GM11168 (cell line): ENCODE measurements at regions not wholly inside any gene's neighbourhood (a gene's known extent, or its start where the extent isn't known, plus 50 kb on each side); places are given as distances from the start of the nearest gene placed in this dataset.

Experiments used
- in situ Hi-C: fragments of 300-500 bp; cut with MboI; formaldehyde crosslinking; loops from one replicate; pipeline ENCODE4 v1.12.0; 2022; ENCODE audit warnings: low sequenced_read_pairs; ENCODE audit not compliant: unreplicated experiment

DNA sequence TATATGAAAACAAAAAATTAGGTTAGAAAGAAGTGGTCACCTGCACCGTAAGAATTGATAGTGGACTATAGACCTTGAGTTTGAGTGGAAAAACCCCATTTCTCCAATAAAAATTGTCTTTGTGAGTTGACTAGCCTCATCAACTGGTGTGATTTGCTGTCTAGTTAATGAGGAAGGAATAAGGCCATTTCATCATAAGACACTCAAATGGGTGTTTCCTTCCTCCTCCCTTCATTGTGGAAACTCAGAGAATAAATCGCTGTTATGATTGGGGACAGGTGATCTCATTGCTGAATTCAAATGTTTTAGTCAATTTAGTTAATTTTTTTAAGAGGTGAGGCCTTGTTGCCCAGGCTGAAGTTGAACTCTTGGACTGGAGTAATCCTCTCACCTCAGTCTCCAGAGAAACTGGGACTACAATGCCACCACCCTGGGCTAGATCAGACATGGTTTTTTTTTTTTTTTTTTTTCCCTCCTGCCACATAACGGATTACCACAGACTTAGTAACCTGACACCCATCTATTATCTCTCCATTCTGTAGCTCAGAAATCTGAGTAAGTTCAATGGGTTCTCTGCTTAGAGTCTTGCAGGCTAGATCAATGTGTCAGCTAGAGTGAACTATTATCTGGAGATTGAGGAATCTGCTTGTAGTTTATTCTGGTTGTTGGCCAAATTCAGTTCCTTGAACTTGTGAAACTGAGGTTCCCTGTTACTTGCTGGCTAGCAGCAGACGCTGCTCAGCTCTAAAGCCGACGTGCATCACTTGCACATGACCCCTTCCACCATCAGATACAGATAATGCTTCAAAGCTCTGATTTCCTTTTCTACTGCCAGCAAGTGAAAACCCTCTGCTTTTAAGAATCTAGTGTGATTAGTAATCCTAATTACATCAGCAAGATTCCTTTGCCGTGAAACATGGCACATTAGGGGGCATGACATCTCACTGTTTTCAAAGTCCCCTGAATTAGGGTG, 663.8 kb upstream of the CDH9 start:
- in situ Hi-C loops = no loop called here

DNA sequence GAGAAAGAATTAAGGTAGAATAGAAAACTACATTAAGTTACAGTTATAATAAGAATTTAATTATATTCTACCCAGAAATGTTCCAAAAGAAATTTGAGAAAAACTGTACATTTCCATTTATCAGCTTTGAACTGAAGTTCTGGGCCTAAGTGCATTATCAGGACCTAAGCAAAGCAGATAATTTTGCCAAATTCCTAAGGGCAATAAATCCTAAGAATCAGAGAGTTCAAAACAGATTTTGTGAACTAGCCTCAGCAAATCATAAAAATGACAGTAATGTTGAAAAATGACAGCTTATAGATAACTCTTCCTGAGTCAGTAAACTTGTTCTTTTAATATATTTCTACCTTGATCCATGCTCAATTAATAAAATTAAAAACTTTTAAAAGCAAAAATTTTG, 662.1 kb upstream of the CDH9 start:
- in situ Hi-C loops = no loop called here

DNA sequence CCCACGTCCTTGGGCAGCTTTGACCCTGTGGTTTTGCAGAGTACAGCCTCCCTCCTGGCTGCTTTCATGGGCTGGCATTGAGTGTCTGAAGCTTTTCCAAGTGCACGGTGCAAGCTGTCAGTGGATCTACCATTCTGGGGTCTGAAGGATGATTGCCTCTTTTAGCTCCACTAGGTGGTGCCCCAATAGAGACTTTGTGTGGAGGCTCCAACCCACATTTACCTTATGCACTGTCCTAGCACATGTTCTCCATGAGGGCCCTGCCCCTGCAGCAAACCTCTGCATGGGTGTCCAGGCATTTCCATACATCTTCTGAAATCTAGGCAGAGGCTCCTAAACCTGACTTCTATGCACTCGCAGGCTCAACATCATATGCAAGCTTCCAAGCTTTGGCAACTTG, 644.2 kb upstream of the CDH9 start:
- in situ Hi-C loops = no loop called here

DNA sequence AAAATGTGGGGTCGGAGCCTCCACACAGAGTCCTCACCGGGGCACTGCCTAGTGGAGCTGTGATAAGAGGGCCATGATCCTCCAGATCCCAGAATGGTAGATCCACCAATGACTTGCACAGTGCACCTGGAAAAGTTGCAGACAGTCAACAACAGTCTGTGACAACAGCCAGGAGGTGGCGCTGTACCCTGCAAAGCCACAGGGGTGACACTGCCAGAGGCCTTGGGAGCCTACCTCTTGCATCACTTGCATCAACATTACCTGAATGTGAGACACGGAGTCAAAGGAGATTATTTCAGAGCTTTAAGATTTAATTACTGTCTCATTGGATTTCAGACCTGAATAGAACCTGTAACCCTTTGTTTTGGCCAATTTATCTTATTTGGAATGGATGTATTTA, 614.1 kb upstream of the CDH9 start:
- in situ Hi-C loops = no loop called here

DNA sequence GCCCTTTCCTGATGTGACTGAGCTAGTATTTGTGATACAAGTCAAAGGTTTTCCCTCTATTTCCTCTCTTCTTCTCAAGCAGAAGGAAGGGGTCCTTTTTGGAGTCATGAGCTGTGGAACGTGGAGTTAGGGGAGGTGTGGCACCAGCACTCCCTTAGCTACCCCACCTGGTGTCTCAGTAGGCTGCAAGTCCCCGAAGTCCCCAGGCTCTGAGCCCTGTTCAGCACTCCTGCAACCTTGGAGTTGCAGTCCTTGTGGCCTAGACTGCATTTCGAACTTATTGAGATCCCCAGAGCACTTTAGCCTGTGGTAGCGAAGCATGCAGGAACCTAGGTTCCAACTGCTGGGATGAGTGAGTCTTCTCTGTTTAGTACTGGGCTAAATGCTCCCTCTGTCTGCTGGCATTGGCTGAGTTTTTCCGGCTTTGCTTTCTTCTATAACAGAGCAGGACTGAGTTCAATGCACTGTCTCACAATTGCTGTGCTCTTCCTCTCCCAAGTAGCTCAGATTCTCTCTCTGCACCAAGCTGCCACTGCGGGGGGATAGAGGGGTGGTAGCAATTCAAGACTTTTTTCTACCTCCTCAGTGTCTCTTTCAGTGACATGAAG, 600.7 kb upstream of the CDH9 start:
- in situ Hi-C loops = no loop called here

DNA sequence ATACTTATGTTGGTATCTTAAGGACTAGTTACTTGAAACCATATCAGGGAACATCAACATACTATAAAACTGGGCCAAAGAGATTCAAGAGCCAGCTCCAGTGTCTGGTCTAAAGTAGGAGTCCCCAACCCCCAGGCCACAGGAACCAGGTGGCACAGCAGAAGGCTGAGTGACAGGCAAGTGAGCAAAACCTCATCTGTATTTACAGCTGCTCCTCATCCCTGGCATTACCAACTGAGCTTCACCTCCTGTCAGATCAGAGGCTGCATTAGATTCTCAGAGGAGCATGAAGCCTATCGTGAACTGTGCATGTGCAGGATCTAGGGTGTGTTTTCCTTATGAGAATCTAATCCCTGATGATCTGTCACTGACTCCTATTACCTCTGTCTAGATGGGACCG, 581.6 kb upstream of the CDH9 start:
- in situ Hi-C loops = no loop called here

DNA sequence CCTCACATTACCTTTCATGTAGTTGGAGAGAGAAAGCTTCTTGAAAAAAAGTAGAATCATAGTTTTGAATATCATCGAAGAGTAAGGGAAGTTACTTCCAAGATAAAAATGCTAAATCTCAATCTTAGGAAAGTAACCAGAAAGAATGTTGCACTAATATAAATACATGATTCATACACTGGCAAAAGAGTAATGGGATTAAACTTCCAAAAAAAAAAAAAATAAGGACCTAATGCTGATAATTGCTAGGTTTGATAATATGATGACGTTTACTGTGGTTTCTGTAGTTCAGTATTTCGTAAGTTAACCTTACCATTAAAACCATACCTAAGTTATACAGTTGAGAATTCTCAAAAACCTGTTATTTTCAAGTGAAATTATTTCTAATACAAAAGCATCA, 573.8 kb upstream of the CDH9 start:
- in situ Hi-C loops = no loop called here

DNA sequence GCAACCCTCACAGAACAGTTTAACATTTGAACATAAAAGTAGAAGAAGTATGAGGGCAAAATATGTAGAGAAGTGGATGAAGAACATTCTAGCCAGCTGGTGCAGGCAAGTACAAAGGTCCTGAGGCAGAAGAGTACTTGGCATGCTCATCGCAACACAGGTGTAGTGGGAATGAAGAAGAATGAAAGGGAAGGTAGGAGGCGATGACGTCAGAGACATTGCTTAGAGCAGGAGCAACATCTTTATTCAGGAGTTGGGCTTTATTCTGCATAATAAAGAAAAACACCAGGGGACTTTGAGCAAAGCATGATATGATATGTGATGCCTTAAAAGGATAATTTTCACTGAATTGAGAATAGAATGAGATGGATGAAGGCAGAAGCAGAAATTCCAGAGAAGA, 570.6 kb upstream of the CDH9 start:
- in situ Hi-C loops = no loop called here

DNA sequence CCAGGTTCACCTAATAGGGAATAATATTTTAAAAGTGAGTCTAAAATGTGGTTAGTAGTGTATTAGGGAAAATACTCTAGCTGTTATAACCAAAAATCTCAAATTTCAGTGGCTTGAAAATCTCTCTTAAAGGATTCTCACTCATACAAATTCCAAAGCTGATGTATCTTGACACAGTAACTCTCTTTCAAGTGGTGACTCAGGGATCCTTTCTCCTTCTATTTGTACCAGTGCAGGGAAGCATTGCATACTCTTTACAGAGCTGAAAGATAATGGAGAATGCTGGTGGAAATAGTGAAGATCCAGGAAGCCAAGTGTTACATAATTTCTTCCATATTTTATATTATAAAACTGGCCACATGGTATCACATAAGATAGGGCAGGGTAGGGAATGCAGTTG, 560.2 kb upstream of the CDH9 start:
- in situ Hi-C loops = no loop called here

DNA sequence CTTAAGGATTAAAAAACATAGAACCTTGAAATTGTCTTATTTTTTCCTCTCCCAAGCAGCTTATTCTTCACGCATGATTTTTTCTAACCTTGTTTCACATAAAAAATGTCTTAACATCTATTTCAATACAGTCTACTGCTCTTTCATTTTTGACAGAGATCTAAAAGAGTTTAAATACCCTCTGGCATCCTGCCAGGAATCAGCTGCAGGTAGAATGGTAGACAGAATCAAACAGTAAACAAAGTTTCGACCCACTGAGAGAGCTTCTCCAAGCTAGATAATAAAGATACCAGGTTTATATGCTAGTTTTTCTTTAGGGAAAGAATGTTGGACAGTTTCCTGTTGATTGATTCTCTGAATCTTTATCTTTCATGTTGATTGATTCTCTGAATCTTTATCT, 555.8 kb upstream of the CDH9 start:
- in situ Hi-C loops = no loop called here

DNA sequence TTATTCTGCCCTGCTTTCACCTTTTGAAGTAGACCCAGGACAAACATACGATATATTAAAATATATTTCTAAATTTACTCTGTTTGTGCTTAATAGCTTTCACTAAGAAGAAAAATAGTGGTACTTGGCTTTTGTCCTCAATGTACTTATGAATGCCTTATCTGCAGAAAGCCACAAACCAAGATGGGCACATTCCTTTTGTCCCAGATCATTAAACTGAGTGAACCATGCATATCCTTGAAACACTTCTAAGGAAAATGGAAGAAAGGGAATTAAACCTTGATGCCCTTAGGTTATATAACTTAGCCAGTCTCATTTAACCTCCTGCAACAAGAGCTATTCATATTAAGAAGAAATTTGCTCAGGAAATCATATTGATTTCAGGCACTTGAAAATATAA, 553.8 kb upstream of the CDH9 start:
- in situ Hi-C loops = no loop called here

DNA sequence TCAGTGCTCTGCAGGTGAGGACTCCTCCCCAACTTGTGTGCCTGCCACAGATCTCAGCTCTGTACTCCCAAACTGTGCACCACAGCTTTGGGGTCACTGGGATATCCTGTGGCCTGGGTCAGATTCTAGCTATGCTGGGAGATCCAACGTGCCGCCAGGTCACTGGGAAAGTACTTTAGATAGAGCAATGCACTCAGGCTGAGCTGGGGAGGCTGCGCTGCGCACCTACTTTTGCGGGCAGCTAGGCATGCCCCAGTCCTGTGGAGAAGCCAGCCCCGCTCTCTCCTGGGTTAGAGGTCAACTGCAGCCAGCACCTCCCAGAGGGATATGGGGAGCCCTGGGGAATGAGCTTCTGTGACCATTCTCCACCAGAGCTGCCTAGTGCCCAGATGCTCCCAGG, 552.1 kb upstream of the CDH9 start:
- in situ Hi-C loops = no loop called here

DNA sequence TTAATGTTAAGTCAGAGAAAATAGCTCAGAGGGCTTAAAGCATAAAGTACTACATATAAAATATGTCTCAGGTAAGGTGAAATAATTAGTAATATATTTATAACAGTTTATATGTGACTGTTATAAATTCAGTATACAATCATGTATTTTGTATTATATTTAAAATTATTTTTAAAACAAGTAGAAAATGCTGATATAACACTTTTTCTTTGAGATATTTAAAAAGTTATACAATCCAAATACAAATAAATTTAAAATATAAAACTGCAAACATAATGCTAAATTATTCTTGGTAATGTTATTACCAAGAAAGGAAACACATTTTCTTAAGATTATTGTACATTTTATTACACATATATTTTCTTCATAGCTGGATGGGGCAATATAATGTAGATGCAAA, 539.9 kb upstream of the CDH9 start:
- in situ Hi-C loops = no loop called here

DNA sequence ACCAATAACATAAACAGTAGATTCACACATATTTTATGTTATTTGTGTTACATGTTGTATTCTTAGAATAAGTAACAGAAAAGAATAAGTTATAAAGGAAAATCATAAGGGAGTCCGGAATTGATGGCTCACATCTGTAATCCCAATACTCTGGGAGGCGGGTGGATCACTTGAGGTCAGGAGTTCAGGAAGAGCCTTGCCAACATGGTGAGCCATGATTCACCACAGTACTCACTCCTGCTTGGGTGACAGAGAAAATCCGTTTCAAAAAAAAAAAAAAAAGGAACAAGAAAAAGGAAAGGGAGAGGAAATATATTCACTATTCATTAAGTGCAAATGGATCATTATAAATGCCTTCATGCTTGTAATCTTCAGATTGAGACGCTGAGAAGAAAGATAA, 533.3 kb upstream of the CDH9 start:
- in situ Hi-C loops = no loop called here

DNA sequence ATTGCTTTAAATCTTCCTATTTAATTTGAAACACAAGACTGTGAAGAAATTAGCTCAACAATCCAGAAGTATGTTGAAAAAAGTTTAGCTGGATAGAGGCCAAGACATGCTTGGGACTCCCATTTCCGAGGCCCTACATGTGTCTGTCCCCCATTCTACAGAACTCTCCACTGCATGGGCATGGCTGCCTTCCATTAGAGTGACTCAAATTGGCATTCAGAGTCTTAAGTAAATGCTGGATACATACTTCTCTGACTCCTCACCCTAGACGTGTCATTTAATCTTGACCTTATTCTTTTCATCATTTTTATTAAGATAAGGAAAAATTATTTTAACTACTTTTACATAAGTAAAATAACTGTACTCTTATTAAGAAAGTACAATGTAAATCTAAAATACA, 530.4 kb upstream of the CDH9 start:
- in situ Hi-C loops = no loop called here

DNA sequence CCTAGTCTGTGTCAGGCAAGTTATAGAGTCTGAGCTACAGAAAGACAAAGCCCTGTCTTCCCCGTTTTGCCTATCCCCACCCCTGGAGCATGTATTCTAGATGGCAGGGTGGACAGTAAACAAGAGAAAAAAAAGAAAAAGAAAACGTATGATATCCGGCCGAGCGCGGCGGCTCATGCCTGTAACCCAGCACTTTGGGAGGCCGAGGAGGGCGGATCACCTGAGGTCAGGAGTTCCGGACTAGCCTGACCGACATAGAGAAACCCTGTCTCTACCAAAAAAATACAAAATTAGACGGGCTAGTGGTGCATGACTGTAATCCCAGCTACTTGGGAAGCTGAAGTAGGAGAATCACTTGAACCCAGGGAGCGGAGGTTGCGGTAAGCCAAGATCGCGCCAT, 523.0 kb upstream of the CDH9 start:
- in situ Hi-C loops = no loop called here

DNA sequence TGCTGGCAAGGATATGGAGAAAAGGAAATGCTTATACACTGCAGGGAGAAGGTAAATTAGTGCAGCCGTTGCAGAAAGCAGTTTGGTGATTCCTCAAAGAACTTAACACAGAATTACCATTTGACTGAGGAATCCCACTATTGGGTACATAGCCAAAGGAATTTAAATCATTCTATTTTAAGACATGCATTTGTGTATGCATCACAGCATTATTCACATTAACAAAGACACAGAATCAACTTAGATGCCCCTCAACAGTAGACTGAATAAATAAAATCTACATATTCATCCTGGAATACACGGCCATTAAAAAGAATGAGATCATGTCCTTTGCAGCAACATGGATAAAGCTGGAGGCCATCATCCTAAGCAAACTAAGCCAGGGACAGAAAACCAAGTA, 510.1 kb upstream of the CDH9 start:
- in situ Hi-C loops = no loop called here

DNA sequence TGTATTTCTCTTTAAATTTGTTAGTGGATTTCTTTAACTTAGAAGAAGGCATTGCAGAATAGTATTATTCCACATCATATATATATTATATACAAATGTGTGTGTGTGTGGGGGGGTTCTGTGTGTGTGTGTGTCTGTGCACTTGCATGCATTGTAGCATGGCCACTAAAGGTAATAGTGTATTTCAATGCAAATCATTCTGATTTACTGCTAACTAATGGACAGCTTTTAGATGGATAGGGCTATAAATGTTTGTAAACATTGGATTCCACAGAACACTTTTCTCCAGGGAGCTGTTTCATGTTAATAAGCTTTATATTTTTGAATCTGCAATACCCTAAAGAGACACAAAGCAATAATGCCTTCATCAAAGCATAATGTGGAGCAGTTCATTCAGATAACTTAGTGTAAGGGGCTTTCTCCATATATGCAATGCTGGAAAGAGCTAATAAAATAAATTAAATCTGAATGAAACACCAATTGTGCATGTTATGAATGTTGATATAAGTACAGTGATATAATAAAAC, 496.7 kb upstream of the CDH9 start:
- in situ Hi-C loops = no loop called here

DNA sequence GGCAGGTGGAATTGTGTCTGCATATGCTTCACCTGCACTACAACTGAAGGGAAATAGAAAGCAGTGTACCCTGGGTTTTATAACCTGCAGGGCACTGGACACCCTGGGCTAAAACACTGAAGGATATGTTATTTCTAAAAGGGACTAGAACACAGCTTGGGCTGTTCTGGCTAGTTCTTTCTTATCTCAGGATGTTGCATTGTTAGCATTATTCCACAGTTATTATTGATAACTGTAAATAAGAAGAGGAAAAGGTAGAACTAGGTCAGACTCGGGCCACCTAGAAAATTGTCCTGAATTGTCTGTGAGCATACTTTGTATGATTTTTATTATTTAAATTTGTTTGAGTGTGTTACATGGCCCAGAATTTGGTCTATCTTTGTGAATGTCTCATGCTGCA, 493.9 kb upstream of the CDH9 start:
- in situ Hi-C loops = no loop called here

DNA sequence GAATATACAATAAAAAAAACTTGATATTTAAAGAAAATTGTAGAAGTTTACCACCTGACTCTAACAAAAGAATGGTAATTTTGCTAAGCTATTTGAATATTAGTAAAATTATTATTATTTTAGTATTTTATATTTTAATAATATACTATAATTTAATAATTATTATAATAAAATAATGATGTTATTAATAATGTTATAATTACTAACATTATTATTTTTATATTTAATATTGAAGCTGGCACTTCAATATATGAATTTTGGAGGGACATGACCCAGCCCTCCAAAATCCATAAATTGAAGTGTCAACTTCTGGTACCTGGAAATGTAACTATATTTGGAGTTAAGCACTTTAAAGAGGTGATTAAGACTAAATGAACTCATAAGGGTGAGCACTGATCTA, 486.1 kb upstream of the CDH9 start:
- in situ Hi-C loops = no loop called here

DNA sequence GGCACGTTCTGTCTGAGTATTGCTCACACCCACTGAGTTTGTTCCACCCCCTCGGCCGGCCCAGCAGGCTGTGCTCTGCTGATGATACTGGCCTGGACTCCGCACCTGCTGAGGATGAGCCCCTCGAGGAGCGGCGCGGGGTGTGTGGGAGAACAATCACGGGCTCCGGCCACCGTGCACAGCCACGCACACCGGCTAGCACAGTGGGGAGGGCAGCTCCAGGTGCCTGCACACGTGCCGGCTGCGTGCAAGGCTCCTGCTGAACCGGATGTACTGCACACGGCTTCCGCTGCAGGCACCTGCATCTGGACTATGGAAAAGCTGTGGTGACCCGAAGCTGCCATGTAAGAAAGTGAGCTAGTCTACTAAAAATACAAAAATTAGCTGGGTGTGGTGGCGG, 485.2 kb upstream of the CDH9 start:
- in situ Hi-C loops = no loop called here

DNA sequence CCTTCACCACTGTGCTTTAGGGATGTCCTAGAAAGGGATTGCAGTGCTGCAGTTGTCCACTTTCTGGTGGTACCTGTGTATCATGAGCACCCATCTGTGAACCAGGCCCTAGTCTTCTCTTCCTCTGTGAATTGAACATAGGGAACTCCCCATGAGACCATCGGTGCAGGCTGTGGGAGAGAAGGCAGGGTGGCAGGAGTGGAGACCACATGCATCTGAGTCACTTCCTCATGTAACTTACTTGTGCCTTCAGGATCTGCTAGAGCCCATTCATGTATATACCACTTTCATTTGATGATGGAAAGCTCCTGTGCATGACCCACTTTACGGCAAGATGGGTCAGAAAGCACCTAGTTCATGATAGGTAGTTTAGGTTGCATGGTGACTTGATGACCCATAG, 478.1 kb upstream of the CDH9 start:
- in situ Hi-C loops = no loop called here
